A549 (cell line): ENCODE measurements at regions not wholly inside any gene's neighbourhood (a gene's known extent, or its start where the extent isn't known, plus 50 kb on each side); places are given as distances from the start of the nearest gene placed in this dataset.

ENCODE experiments used
- ATAC-seq, 2 experiments: fragments of 200-7000 bp in 1 of 2; fragments of >200 bp in 1 of 2; cut with Nextera tagmentation in 1 of 2; cut with Tn5 transposase in 1 of 2; 3 replicates each; pipeline versions ENCODE4 v1.8.0 to v1.9.1; 2018 to 2020; ENCODE audit warnings: mild to moderate bottlenecking in 1 of 2, moderate library complexity in 1 of 2
- CTCF ChIA-PET: fragments of 300-600 bp; sonication (Branson Sonifier 250); formaldehyde crosslinking; extraction: SDS; loops from one replicate; lab custom pipeline; 2021; ENCODE audit warnings: antibody characterized with exemption, inconsistent platforms; lab: Yijun Ruan, JAX
- POLR2A ChIA-PET: fragments of 350-600 bp; formaldehyde crosslinking; extraction: SDS; loops from one replicate; lab custom pipeline; 2021; ENCODE audit warnings: antibody characterized with exemption, inconsistent platforms; lab: Yijun Ruan, JAX
- DNase-seq, 2 experiments: peaks; one replicate each; pipeline versions ENCODE4 v3.0.0 to v3.0.0-alpha.2; 2011 to 2016; ENCODE audit warnings: low read depth in 1 of 2, low spot score in 1 of 2
- FAIRE-seq: peaks from 2 replicates; lab custom pipeline; 2011; peaks lifted over from hg19 to GRCh38; lab: Jason Lieb, UNC
- H3K27ac ChIP-seq, 2 experiments: fragments of >200 bp; sonication (Bioruptor Twin); formaldehyde crosslinking; 3 replicates each; pipeline ENCODE4 v1.5.1; 2016 to 2017
- H3K4me1 ChIP-seq: fragments of >200 bp; sonication (Bioruptor Twin); formaldehyde crosslinking; 3 replicates; pipeline ENCODE4 v1.6.1; 2016
- H3K4me2 ChIP-seq: fragments of >200 bp; sonication (Bioruptor Twin); formaldehyde crosslinking; 3 replicates; pipeline ENCODE4 v1.6.1; 2016
- H3K4me3 ChIP-seq: fragments of >200 bp; sonication (Bioruptor Twin); formaldehyde crosslinking; 3 replicates; pipeline ENCODE4 v1.5.1; 2016
- H3K9me3 ChIP-seq: fragments of >200 bp; sonication (Bioruptor Twin); formaldehyde crosslinking; 3 replicates; pipeline ENCODE4 v1.6.1; 2016
- BCL3 ChIP-seq: fragments of >200 bp; sonication (Bioruptor Twin); formaldehyde crosslinking; IDR thresholded peaks from 3 replicates; pipeline ENCODE4 v1.6.1; 2016
- BHLHE40 ChIP-seq: IDR thresholded peaks from 2 replicates; pipeline ENCODE4 v1.6.1; 2012; ENCODE audit warnings: low read depth, low read length, inconsistent platforms
- CEBPB ChIP-seq, 2 experiments: fragments of >200 bp in 1 of 2; sonication (Bioruptor Twin) in 1 of 2; formaldehyde crosslinking in 1 of 2; IDR thresholded peaks; 2 replicates each; pipeline ENCODE4 v1.6.1; 2012 to 2016
- CHD2 ChIP-seq: fragments of 150-350 bp; IDR thresholded peaks from 2 replicates; pipeline ENCODE4 v1.6.1; 2014; ENCODE audit warnings: low read length; ENCODE audit not compliant: partially characterized antibody
- CTCF ChIP-seq: fragments of >200 bp; sonication (Bioruptor Twin); formaldehyde crosslinking; IDR thresholded peaks from 3 replicates; pipeline ENCODE4 v1.5.1; 2016
- EHF ChIP-seq: fragments of 250-450 bp; sonication (Bioruptor Pico); IDR thresholded peaks from 2 replicates; pipeline ENCODE4 v1.5.0; 2020; ENCODE audit warnings: mild to moderate bottlenecking
- EHMT2 ChIP-seq: fragments of 200-600 bp; sonication (generic); IDR thresholded peaks from 2 replicates; pipeline ENCODE4 v1.6.1; 2016; ENCODE audit warnings: antibody characterized with exemption, low read depth, mild to moderate bottlenecking, moderate library complexity
- ELK1 ChIP-seq: fragments of 150-350 bp; IDR thresholded peaks from 2 replicates; pipeline ENCODE4 v1.6.1; 2014; ENCODE audit warnings: low read depth, mild to moderate bottlenecking, low read length
- FOSL2 ChIP-seq, 2 experiments: fragments of 450-650 bp in 1 of 2; fragments of >200 bp in 1 of 2; sonication (Bioruptor Twin) in 1 of 2; formaldehyde crosslinking; IDR thresholded peaks; 2 replicates each; pipeline versions ENCODE4 v1.5.0 to v1.6.1; 2016 to 2020; ENCODE audit warnings: mild to moderate bottlenecking in 1 of 2, moderate library complexity in 1 of 2
- GATA3 ChIP-seq: IDR thresholded peaks from 2 replicates; pipeline ENCODE4 v1.6.1; 2012; ENCODE audit warnings: borderline replicate concordance
- HES2 ChIP-seq: fragments of >200 bp; sonication (Bioruptor Twin); formaldehyde crosslinking; IDR thresholded peaks from 2 replicates; pipeline ENCODE4 v1.6.1; 2016
- HEYL ChIP-seq: fragments of 250-450 bp; sonication (Bioruptor Pico); IDR thresholded peaks from 2 replicates; pipeline ENCODE4 v1.8.0; 2021; ENCODE audit warnings: mild to moderate bottlenecking, moderate library complexity
- HOXA7 ChIP-seq: fragments of 250-450 bp; sonication (Bioruptor Pico); IDR thresholded peaks from 2 replicates; pipeline ENCODE4 v1.5.0; 2020; ENCODE audit warnings: mild to moderate bottlenecking, moderate library complexity
- HOXB13 ChIP-seq: fragments of 250-450 bp; sonication (Bioruptor Pico); IDR thresholded peaks from 2 replicates; pipeline ENCODE4 v1.5.0; 2020; ENCODE audit warnings: low read depth, mild to moderate bottlenecking, moderate library complexity
- JUN ChIP-seq, 2 experiments: fragments of >200 bp; sonication (Bioruptor Twin); formaldehyde crosslinking; IDR thresholded peaks; 2 replicates in 1 of 2; 3 replicates in 1 of 2; pipeline ENCODE4 v1.6.1; 2016 to 2017
- MAFK ChIP-seq: fragments of 450-650 bp; IDR thresholded peaks from 2 replicates; pipeline ENCODE4 v1.6.1; 2014; ENCODE audit not compliant: partially characterized antibody
- MAX ChIP-seq: IDR thresholded peaks from 2 replicates; pipeline ENCODE4 v1.6.1; 2012
- MAZ ChIP-seq: fragments of 150-350 bp; IDR thresholded peaks from 2 replicates; pipeline ENCODE4 v1.6.1; 2014; ENCODE audit warnings: antibody characterized with exemption, low read depth, low read length, borderline replicate concordance
- NFE2L2 ChIP-seq: fragments of 150-350 bp; conservative IDR thresholded peaks from 2 replicates; pipeline ENCODE4 v1.6.1; 2014; ENCODE audit warnings: low read length
- PBX3 ChIP-seq: IDR thresholded peaks from 2 replicates; pipeline ENCODE4 v1.6.1; 2012
- POLR2A ChIP-seq: IDR thresholded peaks from 2 replicates; pipeline ENCODE4 v1.6.1; 2012; ENCODE audit warnings: mild to moderate bottlenecking, low read length
- RARB ChIP-seq: fragments of 250-450 bp; sonication (Bioruptor Pico); IDR thresholded peaks from 2 replicates; pipeline ENCODE4 v1.8.0; 2021; ENCODE audit warnings: mild to moderate bottlenecking, moderate library complexity
- REST ChIP-seq: fragments of 200-600 bp; sonication (generic); IDR thresholded peaks from 2 replicates; pipeline ENCODE4 v1.6.1; 2016; ENCODE audit warnings: antibody characterized with exemption, mild to moderate bottlenecking, moderate library complexity
- RFX5 ChIP-seq: fragments of 450-650 bp; IDR thresholded peaks from 2 replicates; pipeline ENCODE4 v1.7.1; 2014; ENCODE audit warnings: antibody characterized with exemption, mild to moderate bottlenecking, moderate library complexity
- SREBF2 ChIP-seq: fragments of 450-650 bp; IDR thresholded peaks from 2 replicates; pipeline ENCODE4 v1.6.1; 2014; ENCODE audit warnings: mild to moderate bottlenecking, moderate library complexity
- TP53 ChIP-seq: fragments of 250-450 bp; sonication (Bioruptor Pico); IDR thresholded peaks from 2 replicates; pipeline ENCODE4 v1.5.0; 2021; ENCODE audit warnings: mild to moderate bottlenecking, moderate library complexity
- ZC3H11A ChIP-seq: fragments of 450-650 bp; IDR thresholded peaks from 2 replicates; pipeline ENCODE4 v1.6.1; 2014; ENCODE audit warnings: antibody characterized with exemption, mild to moderate bottlenecking
- ZFP36 ChIP-seq: fragments of 450-650 bp; IDR thresholded peaks from 2 replicates; pipeline ENCODE4 v1.6.1; 2014; ENCODE audit warnings: borderline replicate concordance; ENCODE audit not compliant: partially characterized antibody
- ZSCAN20 ChIP-seq: fragments of 250-450 bp; sonication (Bioruptor Pico); IDR thresholded peaks from 2 replicates; pipeline ENCODE4 v1.8.0; 2022; ENCODE audit warnings: mild to moderate bottlenecking, moderate library complexity
- WGBS: methylation state at CpG from one replicate; pipeline ENCODE4 v1.1.6; 2017; ENCODE audit errors: missing lambda C conversion rate; 5-methylcytosine and 5-hydroxymethylcytosine counted together

- no peak for FAIRE-seq
- TF ChIP-seq JUN (IDR thresholded peaks at IDR 0.05) (no peak), NFE2L2 (no peak), BCL3 (no peak), CTCF (no peak), GATA3 (no peak), ZFP36 (no peak), SREBF2 (no peak), RARB (CRISPR knock-in tag) (no peak), HEYL (CRISPR knock-in tag) (no peak), MAFK (no peak), MAX (no peak), FOSL2 (IDR thresholded peaks at IDR 0.05) (no peak), FOSL2 (CRISPR knock-in tag; IDR thresholded peaks at IDR 0.05) (no peak), RFX5 (no peak), ZC3H11A (no peak)
- WGBS, result 83% methylated on average over 11 of the region's 11 CpGs
Observed at GRCh38 chr1:115225993-115226685, 111.9 kb downstream of the NGF start.

GRCh38 chr1:115224636-115225035, 113.4 kb downstream of the NGF start:
- CTCF ChIA-PET, result no interaction called here
- Histone ChIP-seq H3K27ac (no peak overlapping the region), H3K4me3 (no peak overlapping the region), H3K4me2 (no peak overlapping the region), H3K9me3 (no peaks in the 10 kb centered on the region), H3K4me1 (peaks cover 21% of the 10 kb centered on the region)
- ATAC-seq, result no peak
- FAIRE-seq, result no peak
- POLR2A ChIA-PET, result no interaction called here
- no peak for TF ChIP-seq HOXB13 (CRISPR knock-in tag)
- no peak for TF ChIP-seq HES2
- no peak for TF ChIP-seq EHMT2
- TF ChIP-seq ZSCAN20 (CRISPR knock-in tag), result no peak
- TF ChIP-seq PBX3, result no peak
- TF ChIP-seq JUN (IDR thresholded peaks at IDR 0.05), result no peak
- TF ChIP-seq TP53 (CRISPR knock-in tag), result no peak
- no peak for TF ChIP-seq REST
- TF ChIP-seq BHLHE40, result no peak
- TF ChIP-seq CEBPB (IDR thresholded peaks at IDR 0.05), result no peak
- TF ChIP-seq POLR2A, result no peak
- no peak for TF ChIP-seq CHD2
- no peak for TF ChIP-seq MAZ
- no peak for TF ChIP-seq MAX
- no peak for TF ChIP-seq NFE2L2
- TF ChIP-seq EHF (CRISPR knock-in tag), result no peak
- TF ChIP-seq HOXA7 (CRISPR knock-in tag), result no peak
- TF ChIP-seq ELK1, result no peak
- DNase-seq, result no peak
- WGBS, result 93% methylated on average over 2 of the region's 2 CpGs

More at GRCh38 chr1:115225993-115226685, 111.9 kb downstream of the NGF start:
- Histone ChIP-seq H3K4me1 (peaks cover 22% of the 10 kb centered on the region), H3K27ac (no peak overlapping the region), H3K9me3 (no peaks in the 10 kb centered on the region), H3K4me2 (no peak overlapping the region), H3K4me3 (no peak overlapping the region)
- ChIA-PET CTCF (no interaction called here), POLR2A (no interaction called here)
- ATAC-seq (no peak), DNase-seq (no peak)
